ENCODE measurements at regions not wholly inside any gene's neighbourhood (a gene's known extent, or its start where the extent isn't known, plus 50 kb on each side); places are given as distances from the start of the nearest gene placed in this dataset.

GRCh38 chr12:125193376-125194152 is 128.3 kb downstream of the AACS start:
- DNase-seq (ENCODE audit: low read depth, low spot score), result no peak

- no peak for DNase-seq (ENCODE audit: low read depth, low spot score)
Observed at GRCh38 chr12:125194163-125194773, 129.0 kb downstream of the AACS start.

GRCh38 chr12:125194987-125195386 is 129.8 kb downstream of the AACS start:
- DNase-seq (ENCODE audit: low read depth, low spot score), result no peak

- no peak for DNase-seq (ENCODE audit: low read depth, low spot score)
Observed at GRCh38 chr12:125197326-125197725, 132.1 kb downstream of the AACS start.

GRCh38 chr12:125198652-125199051 is 133.4 kb downstream of the AACS start:
- DNase-seq (ENCODE audit: low read depth, low spot score), result no peak

GRCh38 chr12:125201090-125201489 is 135.9 kb downstream of the AACS start:
- DNase-seq (ENCODE audit: low read depth, low spot score), result no peak

- DNase-seq (ENCODE audit: low read depth, low spot score), result no peak
Observed at GRCh38 chr12:125201940-125202339, 136.7 kb downstream of the AACS start.

- DNase-seq (ENCODE audit: low read depth, low spot score), result no peak
Observed at GRCh38 chr12:125202421-125202820, 137.2 kb downstream of the AACS start.

GRCh38 chr12:125203145-125203765 is 138.0 kb downstream of the AACS start:
- no peak for DNase-seq (ENCODE audit: low read depth, low spot score)

GRCh38 chr12:125205386-125205785 is 140.2 kb downstream of the AACS start:
- DNase-seq (ENCODE audit: low read depth, low spot score), result no peak

GRCh38 chr12:125206711-125207110 is 141.5 kb downstream of the AACS start:
- no peak for DNase-seq (ENCODE audit: low read depth, low spot score)

- DNase-seq (ENCODE audit: low read depth, low spot score), result no peak
Observed at GRCh38 chr12:125208334-125208733, 143.1 kb downstream of the AACS start.

GRCh38 chr12:125208942-125209341 is 143.7 kb downstream of the AACS start:
- no peak for DNase-seq (ENCODE audit: low read depth, low spot score)

GRCh38 chr12:125210104-125210755 is 145.0 kb downstream of the AACS start:
- DNase-seq (ENCODE audit: low read depth, low spot score), result no peak

- no peak for DNase-seq (ENCODE audit: low read depth, low spot score)
Observed at GRCh38 chr12:125211464-125211863, 146.2 kb downstream of the AACS start.

- no peak for DNase-seq (ENCODE audit: low read depth, low spot score)
Observed at GRCh38 chr12:125214289-125214688, 149.1 kb downstream of the AACS start.

- DNase-seq (ENCODE audit: low read depth, low spot score), result no peak
Observed at GRCh38 chr12:125216756-125217155, 151.5 kb downstream of the AACS start.

- DNase-seq (ENCODE audit: low read depth, low spot score), result no peak
Observed at GRCh38 chr12:125217308-125217707, 152.1 kb downstream of the AACS start.

- DNase-seq (ENCODE audit: low read depth, low spot score), result no peak
Observed at GRCh38 chr12:125218952-125219351, 153.7 kb downstream of the AACS start.

- no peak for DNase-seq (ENCODE audit: low read depth, low spot score)
Observed at GRCh38 chr12:125220404-125221273, 155.4 kb downstream of the AACS start.

GRCh38 chr12:125221602-125222001 is 156.4 kb downstream of the AACS start:
- DNase-seq (ENCODE audit: low read depth, low spot score), result no peak
